NCI-H82 (cell line): ENCODE measurements at regions not wholly inside any gene's neighbourhood (a gene's known extent, or its start where the extent isn't known, plus 50 kb on each side); places are given as distances from the start of the nearest gene placed in this dataset.
A peak's percentile ranks its signal among the peaks of the same experiment; 100 is the strongest.
"Not testable (repeated sequence)": the region's sequence is repeated elsewhere in the genome, so short reads cannot be mapped to it uniquely, and the experiment has no call there.

ENCODE experiments used
- DNase-seq: peaks from one replicate; lab custom pipeline; 2025; lab: John Stamatoyannopoulos, UW

DNA sequence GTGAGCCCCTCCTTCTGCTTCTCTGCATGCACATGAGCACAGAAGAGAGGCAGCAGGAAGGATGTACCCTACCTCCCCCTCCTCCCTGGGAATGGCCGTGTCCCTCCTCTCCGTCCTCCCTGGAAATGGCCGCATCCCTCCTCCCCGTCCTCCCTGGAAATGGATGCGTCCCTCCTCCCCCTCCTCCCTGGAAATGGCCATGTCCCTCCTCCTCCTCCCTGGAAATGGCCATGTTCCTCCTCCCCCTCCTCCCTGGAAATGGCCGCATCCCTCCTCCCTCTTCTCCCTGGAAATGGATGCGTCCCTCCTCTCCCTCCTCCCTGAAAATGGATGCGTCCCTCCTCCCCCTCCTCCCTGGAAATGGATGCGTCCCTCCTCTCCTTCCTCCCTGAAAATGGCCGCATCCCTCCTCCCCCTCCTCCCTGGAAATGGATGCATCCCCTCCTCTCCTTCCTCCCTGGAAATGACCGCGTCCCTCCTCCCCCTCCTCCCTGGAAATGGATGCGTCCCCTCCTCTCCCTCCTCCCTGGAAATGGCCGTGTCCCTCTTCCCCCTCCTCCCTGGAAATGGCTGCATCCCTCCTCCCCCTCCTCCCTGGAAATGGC is 428.6 kb downstream of the AACS start:
- DNase-seq = no peak

DNA sequence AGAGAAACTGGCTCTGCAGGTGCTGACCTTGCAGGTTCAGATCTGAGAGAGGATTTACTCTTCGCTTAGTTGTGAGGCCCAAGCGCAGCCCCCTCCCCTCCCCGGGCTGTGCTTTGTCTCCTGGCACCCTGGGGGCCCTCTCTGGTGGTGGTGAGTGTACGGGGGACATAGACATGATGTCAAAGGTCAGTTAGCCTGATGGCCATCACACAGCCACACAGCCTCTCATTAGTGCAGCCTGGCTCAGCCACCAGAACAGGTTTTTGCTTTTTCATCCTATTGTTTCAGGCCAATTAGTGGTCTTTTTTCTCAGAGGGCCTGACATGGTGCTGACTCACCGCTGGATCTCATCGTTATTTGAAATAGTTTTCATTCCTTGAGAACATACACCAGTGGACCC is 437.9 kb downstream of the AACS start:
- no peak for DNase-seq

DNA sequence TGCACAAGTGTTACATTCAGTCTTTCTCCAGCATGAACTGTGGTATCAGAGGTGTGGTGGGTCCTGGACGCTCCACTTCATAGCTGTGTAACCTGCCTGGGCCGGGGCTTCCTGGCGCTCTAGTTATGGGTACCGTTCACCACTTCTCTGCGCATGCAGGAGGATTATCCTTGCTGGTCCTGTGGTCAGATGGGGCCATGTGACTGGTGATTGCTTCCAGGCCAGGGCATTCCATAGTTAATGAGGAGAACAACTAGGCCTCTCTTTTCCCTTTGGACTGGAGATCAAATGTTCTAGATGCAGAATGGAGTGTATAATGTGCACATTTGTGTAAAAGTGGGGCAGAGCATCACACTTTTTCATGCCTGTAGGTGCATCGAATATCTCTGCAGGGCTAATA is 444.0 kb downstream of the AACS start:
- no peak for DNase-seq

DNA sequence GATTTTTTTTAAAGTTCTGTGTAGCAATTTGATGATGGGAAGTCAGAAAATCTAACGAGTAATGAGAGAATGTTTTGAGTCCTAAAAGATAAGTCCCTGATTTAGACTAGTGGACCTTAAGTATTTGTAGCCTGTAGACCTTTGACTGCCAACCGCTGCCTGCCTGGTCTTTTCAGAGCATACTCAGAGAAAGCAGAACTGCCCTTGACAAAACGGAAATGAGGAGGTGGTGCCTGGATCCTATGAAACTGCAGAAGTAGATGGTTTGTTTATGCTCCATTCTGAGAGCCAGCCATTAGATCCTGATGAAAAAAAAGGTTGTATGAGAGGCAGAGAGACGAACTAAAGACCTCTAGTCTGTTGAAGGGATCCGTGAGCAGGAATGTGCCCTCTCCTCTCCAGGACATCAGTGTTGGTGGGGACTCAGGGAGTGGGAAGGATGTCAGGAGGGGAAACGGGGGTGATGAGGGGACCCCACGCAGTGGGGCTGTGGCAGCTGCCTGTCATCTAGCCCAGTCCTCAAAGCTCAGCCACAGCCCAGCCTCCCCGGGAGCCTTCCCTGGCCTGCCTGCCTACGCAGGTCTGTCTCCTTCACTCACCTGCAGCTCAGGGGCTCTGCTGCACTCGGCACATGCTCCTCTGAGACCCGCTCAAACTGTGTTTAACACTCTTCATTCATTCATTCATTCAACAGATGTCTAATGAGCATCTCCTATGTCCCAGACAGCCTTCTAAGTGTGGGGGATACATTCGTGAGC is 447.5 kb downstream of the AACS start:
- DNase-seq = no peak

DNA sequence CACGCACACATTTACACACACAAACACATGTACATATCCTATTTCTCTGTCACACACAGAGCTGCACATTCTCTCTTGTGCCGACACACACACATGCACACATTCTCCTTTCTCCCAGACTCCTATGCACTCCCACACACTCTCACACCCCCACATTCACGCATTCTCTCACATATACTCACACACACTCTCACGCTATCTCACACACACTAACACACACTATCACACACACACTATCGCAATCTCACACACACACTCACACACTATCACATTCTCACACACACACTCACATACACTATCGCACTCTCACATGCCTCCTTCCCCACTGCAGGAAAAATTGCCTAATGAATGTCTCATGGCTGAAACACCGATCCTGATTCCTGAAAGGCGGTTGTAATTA is 450.7 kb downstream of the AACS start:
- DNase-seq = no peak

DNA sequence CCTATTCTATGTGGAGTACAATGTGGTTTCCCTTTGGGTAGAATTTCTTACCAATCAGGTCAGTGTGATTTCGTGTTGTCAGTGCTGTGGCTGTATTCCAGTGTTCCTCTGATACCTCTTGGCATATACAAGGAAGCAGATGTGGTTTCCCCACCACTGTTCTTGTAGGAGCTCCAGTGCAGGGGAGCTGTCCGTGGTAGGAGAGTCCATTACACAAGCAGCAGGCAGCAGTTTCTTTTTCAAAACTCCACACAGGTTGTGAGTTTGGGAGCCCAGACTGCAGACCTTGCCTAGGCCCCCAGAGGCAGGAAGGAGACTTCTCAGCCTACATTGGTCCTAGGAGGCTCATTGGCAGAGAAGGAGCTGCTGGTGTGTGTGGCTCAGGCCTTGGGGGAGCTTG is 452.8 kb downstream of the AACS start:
- DNase-seq = no peak

DNA sequence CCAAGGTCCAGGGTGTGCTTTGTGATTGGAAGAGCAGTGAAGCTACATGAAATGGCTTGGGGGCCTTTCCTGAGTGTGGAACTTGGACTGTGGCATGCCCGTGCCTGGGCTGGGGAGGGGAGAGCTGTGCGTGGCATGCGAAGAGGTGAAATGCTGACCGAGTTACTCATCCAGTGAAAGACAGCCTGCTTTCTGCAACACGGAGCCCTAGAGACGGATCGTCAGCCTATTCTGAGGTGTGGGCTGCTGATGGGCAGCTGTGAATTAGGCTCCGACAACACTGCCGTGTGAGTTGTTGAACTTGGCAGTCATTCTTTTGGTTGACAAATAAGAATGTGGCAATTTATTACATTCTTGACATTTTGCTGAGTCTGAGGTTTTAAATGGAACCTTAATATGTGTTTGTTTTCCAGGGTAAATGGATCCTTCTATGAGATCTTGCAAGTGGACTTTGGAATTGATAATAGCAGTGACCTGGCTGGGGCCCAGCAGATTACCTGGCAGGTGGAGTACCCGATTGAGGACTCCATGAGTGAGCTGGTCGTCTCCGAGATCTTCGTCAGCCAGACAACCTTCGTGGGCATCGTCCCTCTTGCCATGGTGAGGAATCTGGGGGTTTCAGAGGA is 453.9 kb downstream of the AACS start:
- no peak for DNase-seq

- no peak for DNase-seq
Measured at GRCh38 chr12:125525879-125526278, 460.6 kb downstream of the AACS start.

GRCh38 chr12:125528281-125528680 is 463.0 kb downstream of the AACS start:
- DNase-seq = no peak

- DNase-seq = no peak
Measured at GRCh38 chr12:125530201-125530600, 465.0 kb downstream of the AACS start.

- no peak for DNase-seq
Measured at GRCh38 chr12:125530876-125531275, 465.6 kb downstream of the AACS start.

GRCh38 chr12:125531574-125531973 is 466.3 kb downstream of the AACS start:
- no peak for DNase-seq

DNA sequence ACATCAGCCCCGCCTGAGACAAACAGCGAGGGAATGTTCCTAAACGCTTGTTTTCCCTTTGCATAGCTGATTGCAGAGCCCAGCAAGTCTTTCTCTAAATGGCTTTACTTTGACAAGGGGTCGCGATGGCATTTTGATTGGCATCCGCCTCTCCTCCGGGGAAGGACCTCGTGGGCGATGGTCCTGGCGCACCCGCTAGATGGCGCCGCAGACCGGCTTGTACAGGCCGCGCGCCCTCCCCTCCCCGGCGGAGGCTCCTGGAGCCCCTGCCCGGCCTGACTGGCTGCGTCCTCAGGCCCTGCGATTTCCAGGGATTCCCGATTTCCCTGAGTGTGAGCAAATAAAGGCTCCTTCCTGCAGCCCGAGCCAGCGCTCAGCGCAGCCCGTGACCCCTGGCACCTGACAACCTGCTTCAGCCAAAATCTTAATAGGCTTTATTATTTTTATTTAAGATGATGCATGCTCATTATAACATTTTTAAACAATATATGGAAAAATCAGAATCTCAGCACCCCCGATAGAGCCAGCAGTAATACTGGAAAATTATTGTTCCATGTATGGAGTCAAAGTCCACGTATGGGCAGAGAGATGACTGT is 468.3 kb downstream of the AACS start:
- DNase-seq = peak; percentile 70

DNA sequence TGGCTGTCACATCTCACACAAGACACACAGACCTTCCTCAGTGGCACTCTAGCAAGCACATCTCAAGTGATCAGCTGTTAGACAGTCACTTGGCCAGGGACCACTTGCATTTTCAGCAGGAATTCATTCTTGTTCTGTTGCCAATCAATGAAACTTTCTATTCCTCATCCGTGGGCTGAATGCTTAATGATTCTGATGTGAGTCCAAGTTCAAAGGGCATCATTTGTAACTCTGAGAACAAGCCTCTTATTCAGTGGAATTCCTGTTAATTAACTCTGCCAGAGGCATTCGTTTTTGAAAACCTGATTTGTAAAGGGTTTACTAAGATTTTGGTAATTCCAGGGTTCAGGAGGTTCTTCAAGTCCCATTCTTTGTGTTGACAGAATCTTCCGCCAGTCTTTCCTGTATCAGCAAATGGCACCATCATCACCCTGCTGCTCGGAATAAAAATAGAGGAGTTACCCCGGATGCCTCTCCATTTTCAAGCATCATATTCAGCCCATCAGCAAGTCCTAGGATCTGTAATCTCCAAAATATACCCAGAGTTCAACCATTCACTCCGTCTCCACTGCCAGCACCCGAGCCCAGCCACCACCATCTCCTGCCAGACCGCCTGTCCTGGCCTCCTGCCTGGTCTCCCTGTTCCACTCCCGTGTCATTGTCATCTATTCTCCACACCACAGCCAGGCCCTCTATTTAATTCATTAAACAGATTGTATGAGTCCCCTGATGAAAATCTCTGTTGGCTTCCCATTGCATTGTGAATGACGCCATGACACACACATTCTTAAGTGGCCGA is 473.4 kb downstream of the AACS start:
- no peak for DNase-seq

DNA sequence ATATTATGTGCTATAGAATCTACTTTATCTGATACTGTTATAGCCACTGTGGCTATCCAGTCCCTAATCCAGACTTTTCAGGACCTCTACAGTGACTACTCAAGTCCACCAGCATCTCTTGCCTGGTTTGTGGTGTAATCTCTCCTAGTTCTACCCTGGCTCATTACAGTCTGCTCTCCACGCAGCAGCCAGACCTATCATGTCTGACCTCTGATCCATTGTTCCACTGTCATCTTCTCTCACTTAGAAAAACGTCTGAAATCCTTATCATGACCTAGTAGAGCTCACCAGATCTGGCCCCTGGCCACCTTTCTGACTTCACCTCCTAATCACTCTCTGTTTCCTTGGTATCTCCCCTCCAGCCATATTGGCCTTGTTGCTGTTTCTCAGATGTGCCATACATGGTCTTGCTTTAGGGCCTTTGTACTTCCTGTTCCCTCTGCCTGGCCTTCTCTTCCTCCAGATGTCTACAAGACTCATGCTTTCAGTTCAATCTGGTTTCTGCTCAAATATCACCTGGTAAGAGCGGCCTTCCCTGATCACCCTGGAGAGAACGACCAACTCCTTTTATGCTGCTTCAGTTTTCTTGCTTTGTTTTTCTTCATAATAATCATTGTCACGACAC is 475.5 kb downstream of the AACS start:
- DNase-seq = no peak

- no peak for DNase-seq
Measured at GRCh38 chr12:125544960-125545359, 479.7 kb downstream of the AACS start.

GRCh38 chr12:125549171-125549570 is 483.9 kb downstream of the AACS start:
- DNase-seq = no peak

DNA sequence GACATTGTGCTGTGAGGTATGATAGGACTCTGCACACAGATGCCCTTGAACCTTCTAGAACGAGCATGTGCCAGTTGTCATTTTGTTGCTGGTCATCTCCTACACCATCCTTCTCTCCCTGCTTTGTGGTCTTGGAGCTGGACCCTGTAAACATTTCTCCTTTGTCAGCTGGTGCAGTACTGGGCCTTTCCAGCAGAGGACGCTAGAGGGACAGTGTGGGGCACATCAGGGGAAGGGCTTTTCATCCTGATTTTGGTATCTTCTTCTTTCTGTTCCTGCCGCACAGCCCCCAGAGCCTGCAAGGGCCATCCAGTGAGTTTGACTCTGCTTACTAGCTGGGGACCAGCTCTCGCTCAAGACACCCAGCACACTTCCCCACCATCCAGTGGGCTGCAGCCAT is 484.6 kb downstream of the AACS start:
- DNase-seq = no peak

- no peak for DNase-seq
Measured at GRCh38 chr12:125552295-125552694, 487.1 kb downstream of the AACS start.

- DNase-seq = not testable (repeated sequence)
Measured at GRCh38 chr12:125561008-125561407, 495.8 kb downstream of the AACS start.

DNA sequence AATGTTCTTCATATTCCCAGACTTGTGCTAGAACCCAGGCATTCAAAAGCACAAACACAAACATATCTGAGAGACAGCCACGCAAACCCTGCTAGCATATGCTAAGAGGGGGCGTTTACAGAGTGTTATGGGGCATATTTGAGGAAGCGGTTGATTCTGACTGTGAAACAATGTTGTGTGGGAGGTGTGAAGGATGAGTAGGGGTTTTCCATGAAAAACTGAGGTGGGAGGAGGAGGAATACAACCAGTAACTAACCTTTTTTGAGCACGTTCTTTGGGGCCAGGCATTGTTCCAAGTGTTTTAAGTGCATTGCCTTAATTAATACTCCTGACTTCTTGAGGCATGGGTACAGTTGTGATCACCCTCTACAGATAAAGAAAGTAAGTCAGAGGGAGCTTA is 499.5 kb downstream of the AACS start:
- DNase-seq = no peak

- no peak for DNase-seq
Measured at GRCh38 chr12:125567581-125567980, 502.3 kb downstream of the AACS start.
